NB4 (cell line): ENCODE measurements at regions not wholly inside any gene's neighbourhood (a gene's known extent, or its start where the extent isn't known, plus 50 kb on each side); places are given as distances from the start of the nearest gene placed in this dataset.
"Not testable (repeated sequence)": the region's sequence is repeated elsewhere in the genome, so short reads cannot be mapped to it uniquely, and the experiment has no call there.

ENCODE experiments used
- CTCF ChIP-seq: IDR thresholded peaks from one replicate; pipeline ENCODE4 v1.5.1; 2012; ENCODE audit warnings: low read depth, low read length
- MAX ChIP-seq: IDR thresholded peaks from 2 replicates; pipeline ENCODE4 v1.6.1; 2011; ENCODE audit warnings: low read depth, low read length
- MYC ChIP-seq: IDR thresholded peaks from 2 replicates; pipeline ENCODE4 v1.6.1; 2011; ENCODE audit warnings: low read depth, low read length
- POLR2A ChIP-seq: IDR thresholded peaks from 2 replicates; pipeline ENCODE4 v1.6.1; 2011; ENCODE audit warnings: mild to moderate bottlenecking; ENCODE audit not compliant: insufficient read length; ENCODE audit errors: extremely low read depth

GRCh38 chr4:1520795-1521576 is 114.7 kb upstream of the NKX1-1 start:
- not testable (repeated sequence) for TF ChIP-seq CTCF, MYC, POLR2A, MAX
